PC-3 (cell line): ENCODE measurements at regions not wholly inside any gene's neighbourhood (a gene's known extent, or its start where the extent isn't known, plus 50 kb on each side); places are given as distances from the start of the nearest gene placed in this dataset.

Experiments used
- CTCF ChIP-seq: fragments of 300-600 bp; sonication (generic); conservative IDR thresholded peaks from 2 replicates; pipeline ENCODE4 v1.5.1; 2017; ENCODE audit warnings: antibody characterized with exemption, low read depth, mild to moderate bottlenecking, low read length
- EZH2phosphoT487 ChIP-seq: fragments of 300-600 bp; sonication (generic); IDR thresholded peaks from 2 replicates; pipeline ENCODE4 v1.6.1; 2018; ENCODE audit warnings: mild to moderate bottlenecking, antibody characterized with exemption, low read length, borderline replicate concordance

- TF ChIP-seq CTCF (no peak), EZH2phosphoT487 (no peak)
Observed at GRCh38 chr2:186995092-186995491, 146.1 kb upstream of the ZSWIM2 start.
